Fibroblast of gingiva (primary cell): ENCODE measurements at regions not wholly inside any gene's neighbourhood (a gene's known extent, or its start where the extent isn't known, plus 50 kb on each side); places are given as distances from the start of the nearest gene placed in this dataset.

Experiments used
- DNase-seq: peaks from one replicate; pipeline ENCODE4 v3.0.0-alpha.2; 2011; ENCODE audit warnings: low read depth

- no peak for DNase-seq
Observed at GRCh38 chr11:134555510-134555909, 143.5 kb upstream of the B3GAT1 start.

GRCh38 chr11:134554861-134555260 is 142.8 kb upstream of the B3GAT1 start:
- DNase-seq: no peak

DNA sequence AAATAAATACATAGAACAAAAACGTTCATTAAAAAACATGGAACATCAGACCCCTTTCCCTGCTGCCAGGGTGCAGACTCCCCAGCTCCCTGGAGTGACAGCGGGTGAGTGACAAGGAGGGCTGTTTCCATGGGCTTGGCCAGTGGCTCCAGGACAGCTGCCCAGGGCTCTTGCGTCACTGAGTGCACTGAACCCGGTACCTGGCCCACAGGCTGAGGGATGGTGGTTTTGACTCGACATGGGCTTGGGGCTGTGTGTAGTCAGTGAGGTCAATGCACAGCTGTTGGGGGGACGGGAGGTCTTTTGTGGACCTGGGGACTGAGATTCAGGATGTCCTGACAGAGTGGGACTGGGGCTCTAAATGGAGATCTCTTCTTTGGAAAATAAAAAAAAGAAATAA is 142.1 kb upstream of the B3GAT1 start:
- no peak for DNase-seq

- no peak for DNase-seq
Observed at GRCh38 chr11:134552749-134553148, 140.7 kb upstream of the B3GAT1 start.

DNA sequence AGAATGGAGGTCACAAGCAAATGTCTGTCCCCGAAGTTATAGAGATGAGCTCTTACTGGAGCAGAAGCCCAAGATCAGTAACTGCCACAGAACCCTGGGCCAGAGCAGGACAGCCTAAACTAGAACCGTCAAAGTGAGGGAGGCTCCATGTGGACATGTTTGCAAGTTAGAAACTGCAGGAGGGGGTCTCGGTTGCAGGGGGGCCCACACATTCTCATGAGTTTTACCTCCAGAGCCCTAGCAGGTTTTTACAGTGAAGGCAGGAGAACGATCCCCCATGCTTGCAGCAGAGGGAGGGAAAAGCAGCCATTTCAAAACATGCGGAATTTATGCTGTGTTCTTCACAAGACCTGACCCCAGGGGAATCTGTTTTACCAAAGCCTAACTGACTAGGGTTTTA is 133.5 kb upstream of the B3GAT1 start:
- DNase-seq: no peak

GRCh38 chr11:134544095-134544815 is 132.2 kb upstream of the B3GAT1 start:
- DNase-seq: no peak

- no peak for DNase-seq
Observed at GRCh38 chr11:134543645-134544044, 131.6 kb upstream of the B3GAT1 start.

DNA sequence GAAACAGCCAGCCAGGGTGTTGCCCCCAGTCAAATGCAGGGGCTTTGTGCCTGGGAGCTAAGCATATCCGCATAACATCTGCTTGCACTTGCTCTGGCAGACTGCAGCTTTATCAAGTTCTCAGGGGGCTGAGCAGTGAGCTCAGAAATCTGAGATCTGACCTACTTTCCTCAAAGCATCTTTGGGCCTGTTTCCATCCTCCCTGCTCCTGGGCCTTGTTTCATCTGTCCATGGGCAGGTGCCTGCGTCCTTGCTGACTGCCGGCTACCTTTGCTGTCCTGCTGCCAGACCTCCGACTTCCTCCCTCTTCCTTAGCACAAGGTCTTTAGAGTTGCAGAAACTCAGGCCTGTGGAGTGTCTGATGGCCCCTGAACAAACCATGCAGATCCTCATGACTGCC is 131.2 kb upstream of the B3GAT1 start:
- DNase-seq: no peak

DNA sequence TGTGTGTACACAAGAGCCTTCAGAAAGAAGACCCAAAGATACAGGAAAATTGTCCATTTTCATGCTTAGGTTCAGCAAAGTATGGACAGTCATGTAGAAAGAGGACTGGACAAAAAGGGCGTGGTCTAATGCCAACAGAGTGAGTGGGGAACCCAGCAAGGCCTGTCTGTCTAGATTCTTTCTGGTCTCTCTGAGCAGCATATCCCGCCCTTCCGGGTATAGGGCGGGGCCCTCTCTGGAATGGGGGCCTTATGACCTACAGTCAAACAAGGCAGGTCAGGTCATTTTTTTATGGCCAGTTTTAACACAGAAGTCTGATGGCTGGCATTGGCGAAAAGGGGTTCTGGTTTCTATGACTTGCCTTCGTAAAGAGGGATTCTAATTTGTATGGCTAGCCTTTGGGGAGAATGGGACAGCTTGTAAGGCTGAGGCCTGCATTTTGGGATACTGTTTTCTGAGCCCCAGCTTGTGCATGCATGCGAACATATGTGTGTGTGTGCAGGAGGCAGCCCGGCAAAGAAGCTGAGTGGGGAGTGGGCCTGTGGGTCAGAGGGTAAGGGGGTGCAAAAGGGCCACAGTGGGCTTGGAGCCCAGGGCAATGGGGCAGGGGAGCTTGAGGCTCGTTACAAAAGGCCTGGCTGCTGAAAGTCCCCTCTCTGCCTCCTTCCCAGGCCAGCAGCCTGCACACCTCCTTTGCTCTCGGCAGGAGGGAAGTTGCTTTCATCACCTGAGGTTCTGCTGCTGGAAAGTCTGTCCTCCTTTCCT is 130.5 kb upstream of the B3GAT1 start:
- no peak for DNase-seq

GRCh38 chr11:134541951-134542350 is 129.9 kb upstream of the B3GAT1 start:
- no peak for DNase-seq

DNA sequence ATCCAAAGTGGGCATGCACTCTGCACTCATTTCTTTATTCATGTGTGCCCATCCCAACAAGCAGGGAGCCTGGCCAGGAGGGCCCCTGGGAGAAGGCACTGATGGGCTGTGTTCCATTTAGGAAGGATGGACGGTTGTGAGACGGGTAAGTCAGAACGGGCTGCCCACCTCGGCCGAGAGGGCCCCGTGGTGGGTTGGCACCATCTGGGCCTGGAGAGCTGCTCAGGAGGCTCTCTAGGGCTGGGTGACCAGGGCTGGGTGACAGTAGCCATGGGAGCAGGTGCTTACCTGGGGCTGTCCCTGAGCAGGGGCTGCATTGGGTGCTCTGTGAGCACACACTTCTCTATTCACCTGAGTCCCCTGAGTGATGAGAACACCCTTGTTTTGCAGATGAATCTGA is 129.3 kb upstream of the B3GAT1 start:
- DNase-seq: no peak

- DNase-seq: no peak
Observed at GRCh38 chr11:134539285-134539684, 127.2 kb upstream of the B3GAT1 start.

- no peak for DNase-seq
Observed at GRCh38 chr11:134538742-134539141, 126.7 kb upstream of the B3GAT1 start.

DNA sequence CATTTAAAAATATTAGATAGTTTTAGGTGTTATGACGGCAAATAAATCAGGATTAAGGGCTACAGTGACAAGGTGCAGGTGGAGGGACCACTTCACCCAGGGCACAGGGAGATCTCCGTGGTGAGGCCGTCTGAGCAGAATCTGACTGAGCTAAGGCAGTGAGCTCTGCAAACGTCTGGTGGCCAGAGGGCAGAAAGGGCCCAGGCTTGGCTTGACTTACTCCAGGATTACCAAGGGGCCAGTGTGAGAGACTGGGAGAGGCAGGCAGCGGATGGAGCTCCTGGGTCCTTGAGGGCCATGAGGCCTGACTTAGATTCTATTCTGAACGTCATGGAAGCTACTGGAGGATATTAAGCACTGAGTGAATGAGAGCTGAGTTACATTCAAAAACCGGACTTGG is 125.9 kb upstream of the B3GAT1 start:
- DNase-seq: no peak

DNA sequence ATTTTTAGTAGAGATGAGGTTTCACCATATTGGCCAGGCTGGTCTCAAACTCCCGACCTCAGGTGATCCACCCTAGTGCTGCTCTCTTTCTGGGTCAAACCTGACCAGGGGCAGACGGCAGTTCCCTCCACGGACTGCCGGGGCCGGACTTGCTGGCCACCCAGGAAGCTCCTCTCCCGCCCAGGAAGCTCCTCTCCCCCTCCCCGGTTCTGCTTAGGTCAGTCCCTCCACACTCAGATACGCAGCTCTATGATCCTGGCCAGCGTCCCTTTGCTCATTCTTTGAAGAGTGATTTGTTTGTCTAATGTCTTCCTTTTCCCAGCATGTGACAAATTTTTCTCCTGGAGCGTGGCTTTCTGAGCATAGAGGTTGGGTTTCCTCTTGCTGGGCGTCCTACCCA is 125.3 kb upstream of the B3GAT1 start:
- DNase-seq: no peak

DNA sequence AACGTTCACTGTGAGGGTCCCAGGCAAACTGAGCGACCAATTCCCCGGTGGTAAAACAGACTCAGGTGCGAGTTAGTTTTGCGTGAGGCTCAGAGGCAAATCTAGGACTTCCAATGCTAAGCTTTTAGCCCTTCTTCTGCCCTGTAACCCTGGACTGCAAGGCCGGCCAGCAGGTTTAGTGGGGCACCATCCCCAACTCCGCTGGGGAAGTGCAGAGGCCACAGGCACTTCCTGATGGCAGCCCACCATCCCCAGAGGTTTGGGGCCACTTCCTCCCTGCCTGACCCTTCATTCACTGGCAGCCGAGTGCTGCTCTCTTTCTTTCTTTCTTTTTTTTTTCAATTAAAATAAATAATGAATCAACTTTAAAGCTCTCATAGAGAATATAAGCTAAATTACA is 124.6 kb upstream of the B3GAT1 start:
- DNase-seq: no peak

DNA sequence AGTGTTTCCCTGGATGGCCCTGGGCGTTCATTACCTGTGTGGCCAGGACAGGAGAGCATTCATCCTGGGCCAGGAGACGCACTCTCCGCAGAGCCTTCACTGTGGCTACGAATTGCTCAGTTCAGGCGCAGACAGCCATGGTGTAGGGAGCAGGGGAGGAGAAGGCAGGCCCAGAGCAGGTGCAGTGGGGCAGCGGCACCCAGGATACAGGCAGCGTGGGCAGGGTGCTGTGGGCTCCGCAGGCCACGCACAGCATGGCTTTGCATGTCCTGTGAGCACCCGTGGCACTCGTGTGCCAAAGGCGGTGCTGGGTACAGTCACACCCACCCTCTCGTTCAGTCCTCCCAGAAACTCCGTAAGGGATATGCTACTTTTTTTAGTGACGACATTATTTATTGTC is 124.2 kb upstream of the B3GAT1 start:
- no peak for DNase-seq

GRCh38 chr11:134535029-134536025 is 123.3 kb upstream of the B3GAT1 start:
- DNase-seq: no peak

DNA sequence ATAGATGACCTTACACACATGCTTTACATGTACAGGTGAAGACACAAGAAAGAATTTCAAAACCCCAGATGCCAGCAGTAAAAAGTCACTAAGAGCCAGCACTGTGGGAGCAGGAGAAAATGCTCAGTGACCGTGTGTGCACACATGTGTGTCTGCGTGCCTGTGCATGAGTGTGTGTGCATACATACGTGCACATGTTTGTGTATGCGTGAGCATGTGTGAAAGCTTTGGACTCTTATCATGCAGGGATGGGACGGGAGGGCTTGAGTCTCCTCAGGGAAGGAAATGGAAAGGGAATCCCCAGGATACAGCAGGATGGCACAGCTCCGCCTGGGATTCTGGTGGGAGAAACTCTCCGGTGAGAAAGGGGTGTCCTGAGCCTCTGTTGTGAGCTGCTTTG is 121.5 kb upstream of the B3GAT1 start:
- DNase-seq: no peak

GRCh38 chr11:134532921-134533421 is 120.9 kb upstream of the B3GAT1 start:
- DNase-seq: no peak

DNA sequence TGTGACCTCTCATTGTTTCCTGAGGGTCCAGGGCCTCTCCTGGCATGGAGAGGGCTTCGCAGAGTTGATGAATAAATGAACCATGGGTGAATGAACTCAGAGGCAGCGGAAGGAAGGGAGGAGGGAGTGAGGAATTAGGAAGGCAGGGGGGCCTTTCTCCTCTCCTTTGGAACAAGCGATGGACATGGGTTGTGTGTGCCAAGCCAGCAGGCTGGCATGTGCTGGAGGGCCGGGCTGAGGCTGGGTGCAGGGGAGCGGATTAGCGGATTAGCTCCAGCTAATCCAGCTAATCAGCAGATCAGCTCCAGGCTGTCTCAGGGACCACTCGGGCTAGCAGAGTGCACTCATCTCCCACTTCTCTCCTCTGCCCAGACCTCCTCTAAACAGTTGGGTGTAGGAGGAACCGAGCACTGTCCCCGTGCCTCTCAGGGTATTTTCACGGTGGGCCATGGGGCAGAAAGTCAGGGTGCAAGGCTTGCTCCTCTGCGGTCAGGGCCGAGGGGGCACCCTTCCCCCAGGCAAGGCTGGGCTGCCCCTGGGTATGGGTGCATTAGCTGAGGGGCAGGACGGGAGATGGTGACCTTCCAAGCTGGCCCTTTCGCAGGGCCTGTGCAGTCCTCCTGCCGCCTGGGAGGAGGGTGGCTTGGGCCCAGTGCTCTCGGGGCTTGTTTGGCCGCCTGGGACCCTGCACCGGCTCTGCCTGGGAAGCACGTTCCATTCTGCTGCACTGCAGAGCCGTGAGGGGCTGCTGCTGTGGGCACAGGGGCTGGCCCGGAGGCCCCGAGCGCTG is 120.3 kb upstream of the B3GAT1 start:
- DNase-seq: no peak
